BLaER1 (cell line): ENCODE measurements at regions not wholly inside any gene's neighbourhood (a gene's known extent, or its start where the extent isn't known, plus 50 kb on each side); places are given as distances from the start of the nearest gene placed in this dataset.

Source experiments
- H3K27ac ChIP-seq: shearing (Covaris generic); formaldehyde crosslinking; 2 replicates; pipeline ENCODE4 v1.8.1; 2022
- H3K27me3 ChIP-seq: shearing (Covaris generic); formaldehyde crosslinking; 2 replicates; pipeline ENCODE4 v1.8.1; 2022
- H3K36me3 ChIP-seq: shearing (Covaris generic); formaldehyde crosslinking; 2 replicates; pipeline ENCODE4 v1.8.1; 2022
- H3K4me1 ChIP-seq: shearing (Covaris generic); formaldehyde crosslinking; 2 replicates; pipeline ENCODE4 v1.8.1; 2022
- H3K4me2 ChIP-seq: shearing (Covaris generic); formaldehyde crosslinking; 2 replicates; pipeline ENCODE4 v1.8.1; 2022
- H3K4me3 ChIP-seq: shearing (Covaris generic); formaldehyde crosslinking; 2 replicates; pipeline ENCODE4 v1.8.1; 2022
- H3K9ac ChIP-seq: shearing (Covaris generic); formaldehyde crosslinking; 2 replicates; pipeline ENCODE4 v1.8.1; 2022
- H3K9me3 ChIP-seq: shearing (Covaris generic); formaldehyde crosslinking; 2 replicates; pipeline ENCODE4 v1.8.1; 2022
- H4K20me1 ChIP-seq: shearing (Covaris generic); formaldehyde crosslinking; 2 replicates; pipeline ENCODE4 v1.8.1; 2022
- Cebpa-rat ChIP-seq: shearing (Covaris generic); IDR thresholded peaks from 2 replicates; pipeline ENCODE4 v1.8.1; 2022

- TF ChIP-seq Cebpa-rat: no peak
- H3K9me3 ChIP-seq: peaks cover 1% of the 10 kb centered on the region
Measured at GRCh38 chr14:42565556-42565955, 958.9 kb downstream of the LRFN5 start.

DNA sequence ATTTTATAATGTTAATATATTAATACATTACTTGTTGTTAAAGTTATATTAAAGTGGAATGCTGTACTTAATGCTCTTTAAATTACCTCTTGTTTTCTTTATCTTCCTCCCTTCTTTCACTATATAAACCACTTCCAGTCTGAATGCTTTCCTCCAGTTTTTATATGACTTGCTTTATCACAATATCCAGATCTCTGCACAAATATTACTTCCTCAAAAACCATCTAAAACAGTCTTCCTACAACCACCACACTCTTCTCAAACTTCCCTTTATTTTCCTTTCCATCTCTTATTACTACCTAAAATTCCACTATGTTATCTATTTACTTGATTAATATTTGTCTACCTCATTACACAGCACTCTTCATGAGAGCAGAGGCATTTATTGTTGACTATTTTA, 956.6 kb downstream of the LRFN5 start:
- Histone ChIP-seq H3K36me3 (no peaks in the 10 kb centered on the region), H3K27ac (no peak overlapping the region), H3K4me1 (no peaks in the 10 kb centered on the region), H3K27me3 (no peaks in the 10 kb centered on the region), H3K9ac (no peak overlapping the region), H3K4me3 (no peak overlapping the region), H3K4me2 (no peak overlapping the region), H4K20me1 (no peaks in the 10 kb centered on the region), H3K9me3 (no peaks in the 10 kb centered on the region)
- no peak for TF ChIP-seq Cebpa-rat

More at GRCh38 chr14:42565556-42565955, 958.9 kb downstream of the LRFN5 start:
- Histone ChIP-seq H4K20me1 (no peaks in the 10 kb centered on the region), H3K4me2 (no peak overlapping the region), H3K27me3 (no peaks in the 10 kb centered on the region), H3K27ac (no peak overlapping the region), H3K36me3 (no peaks in the 10 kb centered on the region), H3K9ac (no peak overlapping the region), H3K4me3 (no peak overlapping the region), H3K4me1 (no peaks in the 10 kb centered on the region)

GRCh38 chr14:42556551-42556950, 949.9 kb downstream of the LRFN5 start:
- Histone ChIP-seq H4K20me1 (no peaks in the 10 kb centered on the region), H3K4me1 (no peaks in the 10 kb centered on the region), H3K27me3 (no peaks in the 10 kb centered on the region), H3K36me3 (no peaks in the 10 kb centered on the region), H3K9ac (no peak overlapping the region), H3K9me3 (no peaks in the 10 kb centered on the region), H3K4me2 (no peak overlapping the region), H3K27ac (no peak overlapping the region), H3K4me3 (no peak overlapping the region)
- TF ChIP-seq Cebpa-rat: no peak

- Histone ChIP-seq H3K27ac (no peak overlapping the region), H3K27me3 (no peaks in the 10 kb centered on the region), H3K9ac (no peak overlapping the region), H3K36me3 (no peaks in the 10 kb centered on the region), H3K9me3 (no peaks in the 10 kb centered on the region), H3K4me2 (no peak overlapping the region), H4K20me1 (no peaks in the 10 kb centered on the region), H3K4me3 (no peak overlapping the region), H3K4me1 (no peaks in the 10 kb centered on the region)
- TF ChIP-seq Cebpa-rat: no peak
Measured at GRCh38 chr14:42555365-42555764, 948.7 kb downstream of the LRFN5 start.

DNA sequence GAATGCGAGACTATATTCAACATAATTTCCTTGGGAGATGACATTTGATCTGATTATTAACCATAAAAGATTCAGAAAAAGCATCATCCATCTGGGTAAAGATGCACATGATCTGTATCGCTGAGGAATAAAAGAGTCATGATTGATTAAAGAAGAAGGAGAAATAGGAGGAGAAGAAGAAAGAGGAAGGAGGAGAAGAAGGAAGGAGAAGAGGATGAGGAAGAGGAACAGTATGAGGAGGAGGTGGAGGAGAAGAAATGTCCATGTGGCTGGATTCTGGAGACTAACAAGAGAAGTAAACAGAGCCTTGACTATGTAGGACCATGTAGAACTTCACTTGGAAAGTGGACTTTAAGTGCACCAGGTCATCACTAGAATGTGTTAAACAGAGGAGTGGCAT, 947.4 kb downstream of the LRFN5 start:
- H4K20me1 ChIP-seq: no peaks in the 10 kb centered on the region
- H3K27ac ChIP-seq: no peak overlapping the region
- no peaks in the 10 kb centered on the region for H3K36me3 ChIP-seq
- no peak for TF ChIP-seq Cebpa-rat
- no peaks in the 10 kb centered on the region for H3K9me3 ChIP-seq
- H3K4me1 ChIP-seq: no peaks in the 10 kb centered on the region
- no peak overlapping the region for H3K9ac ChIP-seq
- H3K4me3 ChIP-seq: no peak overlapping the region
- no peaks in the 10 kb centered on the region for H3K27me3 ChIP-seq
- H3K4me2 ChIP-seq: no peak overlapping the region

GRCh38 chr14:42550310-42550709, 943.6 kb downstream of the LRFN5 start:
- no peaks in the 10 kb centered on the region for H3K4me1 ChIP-seq
- TF ChIP-seq Cebpa-rat: no peak
- H3K9me3 ChIP-seq: no peaks in the 10 kb centered on the region
- H3K27me3 ChIP-seq: no peaks in the 10 kb centered on the region
- no peak overlapping the region for H3K9ac ChIP-seq
- H4K20me1 ChIP-seq: no peaks in the 10 kb centered on the region
- no peak overlapping the region for H3K27ac ChIP-seq
- H3K4me3 ChIP-seq: no peak overlapping the region
- no peak overlapping the region for H3K4me2 ChIP-seq
- no peaks in the 10 kb centered on the region for H3K36me3 ChIP-seq

DNA sequence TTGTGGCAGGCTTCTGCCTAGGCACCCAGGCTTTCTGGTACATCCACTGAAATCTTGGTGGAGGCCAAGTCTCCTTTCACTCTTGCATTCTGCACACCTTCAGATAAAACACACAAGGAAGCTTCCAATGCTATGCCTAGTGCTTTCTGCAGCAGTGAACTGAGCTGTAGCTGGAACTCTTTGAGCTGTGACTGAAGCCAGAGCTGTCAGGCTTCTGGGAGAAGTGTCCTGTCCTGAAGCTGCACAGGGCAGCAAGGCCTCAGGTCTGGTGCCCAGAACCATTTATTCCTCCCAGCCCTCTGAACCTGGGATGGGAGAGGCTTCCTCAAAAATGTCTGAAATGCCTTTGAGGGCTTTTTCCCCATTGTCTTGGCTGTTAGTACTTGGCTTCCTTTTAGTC, 941.7 kb downstream of the LRFN5 start:
- no peak overlapping the region for H3K9ac ChIP-seq
- H3K4me1 ChIP-seq: no peaks in the 10 kb centered on the region
- no peak for TF ChIP-seq Cebpa-rat
- no peaks in the 10 kb centered on the region for H3K36me3 ChIP-seq
- no peaks in the 10 kb centered on the region for H4K20me1 ChIP-seq
- no peaks in the 10 kb centered on the region for H3K9me3 ChIP-seq
- no peak overlapping the region for H3K4me2 ChIP-seq
- no peak overlapping the region for H3K27ac ChIP-seq
- H3K4me3 ChIP-seq: no peak overlapping the region
- H3K27me3 ChIP-seq: no peaks in the 10 kb centered on the region

GRCh38 chr14:42545636-42546035, 939.0 kb downstream of the LRFN5 start:
- no peak for TF ChIP-seq Cebpa-rat

DNA sequence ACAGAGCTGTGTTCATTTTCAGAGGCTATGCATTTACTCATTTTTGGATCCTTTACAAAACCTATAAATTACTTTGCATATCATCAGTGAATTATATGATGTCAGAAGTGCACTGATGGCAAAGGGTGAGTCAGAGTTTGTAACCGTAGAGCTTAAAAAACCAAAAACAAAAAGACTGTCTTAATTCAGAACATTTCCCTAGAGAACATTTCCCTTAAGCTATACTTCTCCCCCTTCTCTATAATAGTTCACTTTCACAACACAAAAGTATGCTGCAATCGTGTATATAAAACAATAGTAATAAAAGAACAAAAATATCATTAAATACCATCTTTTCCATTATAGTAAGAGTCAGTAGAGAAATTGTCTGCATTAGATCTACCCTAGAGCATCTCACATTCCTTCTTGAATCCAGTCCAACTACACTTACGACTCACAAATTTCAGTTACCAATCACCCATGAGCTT, 934.9 kb downstream of the LRFN5 start:
- H4K20me1 ChIP-seq: no peaks in the 10 kb centered on the region
- H3K27ac ChIP-seq: no peak overlapping the region
- H3K27me3 ChIP-seq: no peaks in the 10 kb centered on the region
- H3K4me1 ChIP-seq: no peaks in the 10 kb centered on the region
- TF ChIP-seq Cebpa-rat: no peak
- H3K4me3 ChIP-seq: no peak overlapping the region
- no peak overlapping the region for H3K9ac ChIP-seq
- H3K4me2 ChIP-seq: no peak overlapping the region
- no peaks in the 10 kb centered on the region for H3K9me3 ChIP-seq
- no peaks in the 10 kb centered on the region for H3K36me3 ChIP-seq

More at GRCh38 chr14:42545636-42546035, 939.0 kb downstream of the LRFN5 start:
- no peaks in the 10 kb centered on the region for H3K4me1 ChIP-seq
- no peaks in the 10 kb centered on the region for H3K9me3 ChIP-seq
- no peak overlapping the region for H3K27ac ChIP-seq
- no peak overlapping the region for H3K4me3 ChIP-seq
- no peaks in the 10 kb centered on the region for H3K36me3 ChIP-seq
- H4K20me1 ChIP-seq: no peaks in the 10 kb centered on the region
- no peak overlapping the region for H3K9ac ChIP-seq
- no peaks in the 10 kb centered on the region for H3K27me3 ChIP-seq
- no peak overlapping the region for H3K4me2 ChIP-seq

DNA sequence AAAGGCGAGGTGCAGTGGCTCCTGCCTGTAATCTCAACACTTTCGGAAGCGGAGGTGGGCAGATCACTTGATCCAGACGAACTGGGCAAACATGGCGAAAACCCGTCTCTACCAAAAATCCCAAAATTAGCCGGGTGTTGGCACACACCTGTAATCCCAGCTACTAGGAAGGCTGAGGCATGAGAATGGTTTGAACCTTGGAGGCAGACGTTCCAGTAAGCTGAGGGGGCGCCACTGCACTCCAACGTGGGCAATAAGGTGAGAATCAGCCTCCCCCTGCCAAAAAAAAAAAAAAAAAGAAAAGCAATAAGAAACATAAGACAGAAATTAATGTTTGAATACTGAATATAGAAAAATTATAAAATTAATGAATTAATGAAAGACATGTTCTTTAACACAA, 928.7 kb downstream of the LRFN5 start:
- no peaks in the 10 kb centered on the region for H3K27me3 ChIP-seq
- H3K4me1 ChIP-seq: no peaks in the 10 kb centered on the region
- no peak overlapping the region for H3K4me3 ChIP-seq
- H3K36me3 ChIP-seq: no peaks in the 10 kb centered on the region
- TF ChIP-seq Cebpa-rat: no peak
- no peak overlapping the region for H3K4me2 ChIP-seq
- no peak overlapping the region for H3K9ac ChIP-seq
- H4K20me1 ChIP-seq: no peaks in the 10 kb centered on the region
- no peaks in the 10 kb centered on the region for H3K9me3 ChIP-seq
- H3K27ac ChIP-seq: no peak overlapping the region

DNA sequence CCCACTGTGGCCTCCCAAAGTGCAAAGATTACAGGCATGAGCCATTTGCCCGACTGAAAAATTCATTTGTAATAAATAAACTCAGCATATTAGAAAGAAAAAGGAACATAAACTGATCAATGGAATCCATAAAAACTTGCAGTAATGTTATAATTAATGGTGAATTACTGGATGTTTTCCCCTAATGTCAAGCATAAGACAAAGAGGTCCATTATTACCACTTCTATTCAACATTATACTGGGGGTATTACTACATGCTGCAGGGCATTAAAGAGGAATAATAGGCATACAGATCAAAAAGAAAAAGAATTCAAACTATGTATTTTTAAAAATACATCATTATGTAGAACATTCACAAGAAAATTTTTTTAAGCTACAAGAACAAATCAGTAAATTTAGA, 926.8 kb downstream of the LRFN5 start:
- TF ChIP-seq Cebpa-rat: no peak
- Histone ChIP-seq H3K27me3 (no peaks in the 10 kb centered on the region), H3K36me3 (no peaks in the 10 kb centered on the region), H3K4me2 (no peak overlapping the region), H3K4me1 (no peaks in the 10 kb centered on the region), H3K9me3 (no peaks in the 10 kb centered on the region), H4K20me1 (no peaks in the 10 kb centered on the region), H3K27ac (no peak overlapping the region), H3K4me3 (no peak overlapping the region), H3K9ac (no peak overlapping the region)
